ENCODE measurements at regions not wholly inside any gene's neighbourhood (a gene's known extent, or its start where the extent isn't known, plus 50 kb on each side); places are given as distances from the start of the nearest gene placed in this dataset.

DNA sequence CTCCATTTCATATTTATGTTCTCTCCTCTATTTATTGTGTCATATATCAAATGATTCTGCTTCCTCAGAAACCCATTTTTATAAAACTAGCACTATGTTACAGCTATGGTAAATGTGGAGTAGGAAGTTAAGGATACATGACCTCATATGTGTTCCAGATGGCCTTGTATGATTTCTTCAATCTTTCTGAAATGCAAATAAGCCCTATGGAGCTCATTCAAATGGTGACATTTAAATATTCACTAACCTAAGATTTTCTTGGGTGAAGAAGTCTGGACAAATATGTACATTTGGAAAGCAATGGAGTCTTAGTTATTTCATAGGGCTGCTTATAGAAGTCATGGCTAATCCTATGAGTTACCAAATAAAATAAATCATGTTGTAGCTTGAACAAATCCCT lies 782.5 kb downstream of the STPG2 start:
- no peak for ATAC-seq (ENCODE audit: low FRiP score)
- TF ChIP-seq, protein P1, sequence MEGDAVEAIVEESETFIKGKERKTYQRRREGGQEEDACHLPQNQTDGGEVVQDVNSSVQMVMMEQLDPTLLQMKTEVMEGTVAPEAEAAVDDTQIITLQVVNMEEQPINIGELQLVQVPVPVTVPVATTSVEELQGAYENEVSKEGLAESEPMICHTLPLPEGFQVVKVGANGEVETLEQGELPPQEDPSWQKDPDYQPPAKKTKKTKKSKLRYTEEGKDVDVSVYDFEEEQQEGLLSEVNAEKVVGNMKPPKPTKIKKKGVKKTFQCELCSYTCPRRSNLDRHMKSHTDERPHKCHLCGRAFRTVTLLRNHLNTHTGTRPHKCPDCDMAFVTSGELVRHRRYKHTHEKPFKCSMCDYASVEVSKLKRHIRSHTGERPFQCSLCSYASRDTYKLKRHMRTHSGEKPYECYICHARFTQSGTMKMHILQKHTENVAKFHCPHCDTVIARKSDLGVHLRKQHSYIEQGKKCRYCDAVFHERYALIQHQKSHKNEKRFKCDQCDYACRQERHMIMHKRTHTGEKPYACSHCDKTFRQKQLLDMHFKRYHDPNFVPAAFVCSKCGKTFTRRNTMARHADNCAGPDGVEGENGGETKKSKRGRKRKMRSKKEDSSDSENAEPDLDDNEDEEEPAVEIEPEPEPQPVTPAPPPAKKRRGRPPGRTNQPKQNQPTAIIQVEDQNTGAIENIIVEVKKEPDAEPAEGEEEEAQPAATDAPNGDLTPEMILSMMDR (IDR thresholded peaks at IDR 0.05), result no peak
- DNase-seq (ENCODE audit: low spot score), result no peak

DNA sequence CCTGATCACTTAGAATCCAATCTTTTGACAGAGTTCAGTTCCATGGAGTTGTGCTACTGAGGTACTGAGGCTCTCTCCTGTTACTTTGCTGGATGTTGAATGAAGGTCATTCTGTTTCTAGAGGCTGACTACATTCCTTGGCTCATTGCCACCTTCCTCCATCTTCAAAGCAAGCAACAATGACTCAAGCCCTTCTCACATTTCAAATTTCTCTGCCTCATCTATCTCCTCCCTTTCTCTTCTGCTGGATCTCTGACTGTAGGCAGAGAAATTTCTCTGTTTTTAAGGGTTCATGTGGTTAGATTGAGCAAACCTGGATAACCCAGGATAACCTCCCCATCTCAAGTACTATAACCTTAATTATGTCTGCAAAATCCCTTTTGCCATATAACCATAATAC lies 775.4 kb downstream of the STPG2 start:
- TF ChIP-seq, protein P1 (IDR thresholded peaks at IDR 0.05), result no peak
- ATAC-seq (ENCODE audit: low FRiP score) (peak; percentile 68), DNase-seq (ENCODE audit: low spot score) (no peak)

DNA sequence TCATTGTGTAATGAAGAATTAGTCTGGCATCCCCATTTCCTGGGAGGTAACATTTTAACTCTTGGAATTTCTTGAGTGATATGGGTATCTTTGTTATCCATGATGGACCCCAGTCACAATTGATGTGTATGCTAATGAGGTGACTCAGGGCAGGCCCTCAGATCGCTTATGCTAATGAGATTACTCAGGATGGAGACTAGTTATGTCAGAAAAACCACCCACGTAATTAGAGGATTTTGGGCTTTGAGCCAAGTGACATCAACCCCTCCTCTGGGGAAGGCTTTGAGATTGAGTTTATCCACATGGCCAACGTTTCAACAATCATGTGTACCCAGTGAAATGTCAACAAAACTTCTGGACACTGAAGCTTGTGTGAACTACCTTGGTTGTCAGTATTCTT lies 772.7 kb downstream of the STPG2 start:
- no peak for DNase-seq (ENCODE audit: low spot score)
- TF ChIP-seq, protein P1 (IDR thresholded peaks at IDR 0.05), result no peak

DNA sequence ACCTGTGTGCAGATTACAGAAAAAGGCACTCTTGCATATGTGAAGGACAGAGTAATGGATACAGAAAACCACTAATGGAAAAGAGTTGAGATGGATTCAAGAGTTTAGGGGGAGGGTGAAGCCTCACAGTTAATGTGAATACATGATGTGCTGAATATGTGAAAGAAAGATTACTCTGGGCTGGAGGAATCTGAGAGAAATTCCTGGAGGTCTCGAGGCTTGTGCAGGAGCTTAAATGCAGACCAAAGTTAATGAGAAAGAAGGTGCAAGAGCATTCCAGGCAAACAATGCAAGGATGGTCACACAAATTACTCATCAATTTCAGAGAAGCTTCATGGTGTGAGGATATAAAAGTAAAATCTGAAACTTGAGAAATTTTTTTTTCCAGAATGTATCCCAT lies 768.8 kb downstream of the STPG2 start:
- ATAC-seq (ENCODE audit: low FRiP score), result no peak
- TF ChIP-seq, protein P1 (IDR thresholded peaks at IDR 0.05), result no peak
- DNase-seq (ENCODE audit: low spot score), result no peak

More for the DNA sequence above, 772.7 kb downstream of the STPG2 start:
- no peak for ATAC-seq (ENCODE audit: low FRiP score)

DNA sequence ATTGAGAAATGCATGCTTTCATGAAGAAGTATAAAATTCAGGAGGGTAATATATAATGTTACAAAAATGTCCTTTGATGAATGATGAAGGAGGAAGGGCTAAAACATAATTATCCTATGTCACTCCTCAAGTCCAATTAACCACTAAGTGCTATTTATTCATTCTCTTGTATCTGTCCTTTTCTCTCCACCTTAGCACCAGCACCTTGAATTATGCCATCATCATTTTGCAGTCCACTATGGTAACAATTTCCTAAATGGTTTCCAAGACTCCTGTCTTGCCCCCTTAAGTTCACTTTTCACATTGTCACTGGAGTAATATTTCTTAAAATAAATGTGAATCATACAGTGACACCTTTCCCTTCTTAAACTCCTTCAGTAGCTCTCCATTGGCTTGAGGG lies 756.3 kb downstream of the STPG2 start:
- DNase-seq (ENCODE audit: low spot score), result no peak
- no peak for ATAC-seq (ENCODE audit: low FRiP score)
- TF ChIP-seq, protein P1 (IDR thresholded peaks at IDR 0.05), result no peak

DNA sequence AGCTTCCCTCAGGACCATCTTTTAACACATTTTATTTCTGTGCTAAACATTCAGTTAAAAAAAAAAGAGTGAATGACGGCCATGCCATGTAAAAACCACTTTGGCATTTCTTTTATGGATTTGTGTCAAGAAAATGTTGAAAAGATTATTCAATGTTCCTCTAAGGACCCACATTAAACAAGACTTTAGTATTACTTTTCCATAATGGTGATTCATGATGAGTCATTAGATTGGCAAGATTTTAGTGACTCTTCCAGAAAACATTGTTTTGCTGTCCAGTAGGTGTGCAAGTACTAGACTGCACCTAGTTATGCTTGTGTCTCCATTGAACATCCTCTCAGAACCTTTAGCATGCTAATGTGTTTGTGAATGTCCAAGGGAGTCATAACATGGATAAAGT lies 748.6 kb downstream of the STPG2 start:
- TF ChIP-seq, protein P1 (IDR thresholded peaks at IDR 0.05), result no peak
- DNase-seq (ENCODE audit: low spot score), result no peak
- ATAC-seq (ENCODE audit: low FRiP score), result no peak

DNA sequence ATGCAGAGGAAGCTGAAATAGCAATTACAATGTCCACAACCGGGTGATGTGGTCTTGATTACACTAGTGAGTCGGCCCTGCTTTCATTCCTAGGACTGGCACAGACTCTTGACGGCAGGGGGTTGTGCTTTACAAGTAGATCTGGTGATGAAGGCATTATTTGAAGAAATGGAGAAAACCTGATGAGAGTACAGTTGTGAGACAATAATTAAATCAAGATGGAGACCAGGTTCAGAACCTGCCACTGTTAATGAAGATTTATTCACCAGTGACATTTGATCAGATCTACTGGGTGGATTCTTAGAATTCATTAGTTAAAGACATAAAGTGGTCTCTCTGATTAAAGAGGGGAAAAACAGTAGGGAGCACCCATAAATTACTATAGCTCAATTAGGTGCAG lies 747.2 kb downstream of the STPG2 start:
- no peak for ATAC-seq (ENCODE audit: low FRiP score)
- DNase-seq (ENCODE audit: low spot score), result no peak
- TF ChIP-seq, protein P1 (IDR thresholded peaks at IDR 0.05), result no peak

All from omental fat pad (tissue), 3 donors.